ENCODE measurements at regions not wholly inside any gene's neighbourhood (a gene's known extent, or its start where the extent isn't known, plus 50 kb on each side); places are given as distances from the start of the nearest gene placed in this dataset.

- no peak overlapping the region for H3K4me3 ChIP-seq (ENCODE audit: low read depth, low read length)
- TF ChIP-seq CTCF (IDR thresholded peaks at IDR 0.05; ENCODE audit: borderline replicate concordance, insufficient read depth, low read depth, low read length) = no peak
These were observed 192.3 kb upstream of the FOXN2 start for GRCh38 chr2:48122166-48122565.

- H3K4me3 ChIP-seq (ENCODE audit: low read depth, low read length) = no peak overlapping the region
- TF ChIP-seq CTCF (IDR thresholded peaks at IDR 0.05; ENCODE audit: borderline replicate concordance, insufficient read depth, low read depth, low read length) = no peak
These were observed 189.9 kb upstream of the FOXN2 start for GRCh38 chr2:48124592-48124991.

GRCh38 chr2:48126162-48126561 lies 188.3 kb upstream of the FOXN2 start:
- TF ChIP-seq CTCF (IDR thresholded peaks at IDR 0.05; ENCODE audit: borderline replicate concordance, insufficient read depth, low read depth, low read length) = no peak
- H3K4me3 ChIP-seq (ENCODE audit: low read depth, low read length) = no peak overlapping the region

GRCh38 chr2:48127612-48128191 lies 186.8 kb upstream of the FOXN2 start:
- H3K4me3 ChIP-seq (ENCODE audit: low read depth, low read length) = no peak overlapping the region
- TF ChIP-seq CTCF (IDR thresholded peaks at IDR 0.05; ENCODE audit: borderline replicate concordance, insufficient read depth, low read depth, low read length) = no peak

- TF ChIP-seq CTCF (IDR thresholded peaks at IDR 0.05; ENCODE audit: borderline replicate concordance, insufficient read depth, low read depth, low read length) = no peak
- no peak overlapping the region for H3K4me3 ChIP-seq (ENCODE audit: low read depth, low read length)
These were observed 185.1 kb upstream of the FOXN2 start for GRCh38 chr2:48129293-48129950.

GRCh38 chr2:48131539-48132270 lies 182.8 kb upstream of the FOXN2 start:
- H3K4me3 ChIP-seq (ENCODE audit: low read depth, low read length) = no peak overlapping the region
- TF ChIP-seq CTCF (IDR thresholded peaks at IDR 0.05; ENCODE audit: borderline replicate concordance, insufficient read depth, low read depth, low read length) = no peak

GRCh38 chr2:48132271-48132625 lies 182.2 kb upstream of the FOXN2 start:
- H3K4me3 ChIP-seq (ENCODE audit: low read depth, low read length) = no peak overlapping the region
- no peak for TF ChIP-seq CTCF (IDR thresholded peaks at IDR 0.05; ENCODE audit: borderline replicate concordance, insufficient read depth, low read depth, low read length)
